ENCODE measurements at regions not wholly inside any gene's neighbourhood (a gene's known extent, or its start where the extent isn't known, plus 50 kb on each side); places are given as distances from the start of the nearest gene placed in this dataset.
"Not testable (repeated sequence)": the region's sequence is repeated elsewhere in the genome, so short reads cannot be mapped to it uniquely, and the experiment has no call there.

DNA sequence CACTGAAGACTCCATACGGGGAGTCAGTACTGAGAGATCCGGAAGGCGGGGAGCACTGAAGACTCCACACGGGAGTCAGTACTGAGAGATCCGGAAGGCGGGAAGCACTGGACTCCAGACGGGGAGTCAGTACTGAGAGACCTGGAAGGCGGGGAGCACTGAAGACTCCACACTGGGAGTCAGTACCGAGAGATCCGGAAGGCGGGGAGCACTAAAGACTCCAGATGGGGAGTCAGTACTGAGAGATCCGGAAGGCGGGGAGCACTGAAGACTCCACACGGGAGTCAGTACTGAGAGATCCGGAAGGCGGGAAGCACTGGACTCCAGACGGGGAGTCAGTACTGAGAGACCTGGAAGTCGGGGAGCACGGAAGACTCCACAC, 77.2 kb downstream of the DLL1 start:
- not testable (repeated sequence) for DNase-seq (ENCODE audit: low read depth)

DNA sequence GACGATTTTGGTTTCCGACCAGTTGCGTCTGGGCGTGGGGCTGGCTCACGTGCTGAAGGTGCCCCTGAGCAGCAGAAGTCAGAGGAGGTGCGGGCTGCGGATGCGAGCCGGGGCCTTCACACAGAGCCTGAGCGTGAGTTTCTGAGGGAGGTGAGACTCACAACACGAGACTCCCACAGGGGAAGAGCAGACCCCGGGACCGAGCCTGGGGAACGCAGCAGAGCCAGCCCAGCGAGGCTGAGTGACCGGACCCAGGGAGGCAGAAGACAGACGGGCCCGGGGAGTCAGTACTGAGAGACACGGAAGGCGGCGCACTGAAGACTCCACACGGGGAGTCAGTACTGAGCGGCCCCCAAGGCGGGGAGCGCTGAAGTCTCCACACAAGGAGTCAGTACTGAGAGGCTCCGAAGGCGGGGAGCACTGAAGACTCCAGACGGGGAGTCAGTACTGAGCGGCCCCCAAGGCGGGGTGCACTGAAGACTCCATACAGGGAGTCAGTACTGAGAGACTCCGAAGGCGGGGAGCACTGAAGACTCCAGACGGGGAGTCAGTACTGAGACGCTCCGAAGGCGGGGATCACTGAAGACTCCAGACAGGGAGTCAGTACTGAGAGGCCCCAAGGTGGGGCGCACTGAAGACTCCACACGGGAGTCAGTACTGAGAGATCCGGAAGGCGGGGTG, 77.8 kb downstream of the DLL1 start:
- no peak for DNase-seq (ENCODE audit: low read depth)

GRCh38 chr6:170212051-170212756, 78.7 kb downstream of the DLL1 start:
- DNase-seq (ENCODE audit: low read depth): no peak

- no peak for DNase-seq (ENCODE audit: low read depth)
Measured at GRCh38 chr6:170211404-170212025, 79.4 kb downstream of the DLL1 start.

DNA sequence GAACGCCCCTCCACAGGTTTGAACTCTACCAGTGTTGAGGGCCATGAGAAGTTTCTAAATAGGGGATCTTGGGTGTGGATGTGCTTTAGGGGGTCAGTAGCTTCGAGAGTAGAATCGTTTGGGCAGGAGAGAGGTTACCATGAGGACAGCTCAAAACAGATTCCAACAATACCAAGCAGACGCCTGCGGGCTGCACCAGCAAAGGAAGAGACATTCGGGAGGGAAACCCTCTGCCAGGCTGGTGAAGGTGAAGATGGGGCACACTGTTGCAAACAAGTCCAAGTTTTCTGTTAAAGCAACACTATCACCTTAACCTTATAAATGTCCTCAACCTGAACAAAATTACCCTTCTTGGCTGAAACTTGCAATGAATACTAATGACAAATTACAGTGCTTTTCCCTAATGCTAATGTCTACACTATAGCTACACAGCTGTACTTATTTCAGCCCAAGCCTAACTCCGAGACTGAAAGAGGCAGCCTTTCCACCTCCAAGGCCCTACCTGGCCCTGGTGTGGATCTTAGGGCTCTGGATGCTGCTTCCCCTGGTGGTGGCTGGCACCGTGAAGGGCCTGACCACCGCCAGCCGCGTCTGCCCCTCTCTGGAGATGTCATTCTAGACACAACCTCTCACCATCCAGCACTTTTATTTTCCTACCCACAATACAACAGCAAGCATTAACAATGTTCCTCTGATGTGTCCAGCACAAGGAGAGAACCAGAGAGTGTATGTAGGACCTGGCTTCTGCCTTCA, 80.1 kb downstream of the DLL1 start:
- DNase-seq (ENCODE audit: low read depth): no peak

GRCh38 chr6:170210026-170210390, 80.9 kb downstream of the DLL1 start:
- DNase-seq (ENCODE audit: low read depth): no peak

GRCh38 chr6:170209354-170210025, 81.4 kb downstream of the DLL1 start:
- no peak for DNase-seq (ENCODE audit: low read depth)

DNA sequence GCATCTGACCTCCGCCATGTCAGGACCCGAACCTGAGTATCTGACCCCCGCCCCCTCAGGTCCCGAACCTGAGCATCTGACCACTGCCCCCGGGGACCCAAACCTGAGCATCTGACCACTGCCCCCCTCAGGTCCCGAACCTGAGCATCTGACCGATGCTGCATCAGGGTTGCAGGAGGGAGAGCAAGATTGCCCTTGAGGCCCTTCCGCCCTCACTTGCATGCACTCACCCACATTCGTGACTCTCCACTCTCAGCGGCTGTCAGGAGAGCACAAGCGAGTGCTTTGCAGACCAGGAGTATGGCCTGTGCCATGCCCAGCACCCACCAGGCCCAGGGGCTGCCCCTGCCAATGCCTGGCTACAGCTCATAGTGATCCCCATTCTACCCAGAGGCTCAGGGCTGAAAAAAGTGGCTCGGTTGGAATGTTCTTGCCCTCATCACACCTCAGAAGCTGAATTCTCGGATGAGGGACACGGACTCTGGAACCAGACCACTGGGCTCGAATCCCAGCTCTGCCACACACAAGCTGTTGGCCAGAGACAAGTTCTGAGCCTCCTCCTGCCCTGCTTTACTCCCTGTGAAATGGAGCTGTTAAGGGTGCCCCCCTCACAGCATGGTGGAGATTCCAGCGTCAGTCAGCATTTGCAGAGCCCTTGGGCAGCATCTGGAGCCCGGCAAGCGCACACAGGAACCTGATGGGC, 82.1 kb downstream of the DLL1 start:
- DNase-seq (ENCODE audit: low read depth): no peak

GRCh38 chr6:170208182-170208601, 82.7 kb downstream of the DLL1 start:
- DNase-seq (ENCODE audit: low read depth): no peak

DNA sequence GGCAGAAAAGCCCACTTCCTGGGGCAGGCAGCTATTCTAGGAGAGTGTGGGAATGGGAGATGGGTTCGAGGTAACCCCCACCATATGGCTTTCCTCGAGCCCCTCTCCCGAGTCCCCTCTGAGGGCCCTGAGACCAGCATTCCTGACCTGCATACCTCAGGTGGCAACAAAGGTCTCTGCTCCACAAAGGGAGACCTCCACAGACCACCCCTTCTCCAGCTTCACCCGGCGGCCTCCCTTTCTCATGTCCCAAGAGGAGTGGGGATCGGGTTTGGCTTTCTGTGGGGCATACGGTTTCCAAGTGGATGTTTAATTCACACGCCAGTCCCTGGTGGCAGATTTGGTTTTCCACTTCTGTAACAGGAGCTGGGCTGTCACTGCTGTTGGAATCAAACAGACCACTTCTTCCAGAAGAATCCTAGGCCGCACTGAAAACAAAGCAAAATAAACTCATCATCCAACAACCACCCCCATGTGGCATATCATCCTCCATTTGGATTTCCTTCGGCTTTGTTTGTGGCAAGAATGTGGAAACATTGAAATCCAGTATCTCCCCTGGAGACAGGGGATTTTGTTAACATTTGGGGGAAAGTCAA, 83.2 kb downstream of the DLL1 start:
- DNase-seq (ENCODE audit: low read depth): no peak

DNA sequence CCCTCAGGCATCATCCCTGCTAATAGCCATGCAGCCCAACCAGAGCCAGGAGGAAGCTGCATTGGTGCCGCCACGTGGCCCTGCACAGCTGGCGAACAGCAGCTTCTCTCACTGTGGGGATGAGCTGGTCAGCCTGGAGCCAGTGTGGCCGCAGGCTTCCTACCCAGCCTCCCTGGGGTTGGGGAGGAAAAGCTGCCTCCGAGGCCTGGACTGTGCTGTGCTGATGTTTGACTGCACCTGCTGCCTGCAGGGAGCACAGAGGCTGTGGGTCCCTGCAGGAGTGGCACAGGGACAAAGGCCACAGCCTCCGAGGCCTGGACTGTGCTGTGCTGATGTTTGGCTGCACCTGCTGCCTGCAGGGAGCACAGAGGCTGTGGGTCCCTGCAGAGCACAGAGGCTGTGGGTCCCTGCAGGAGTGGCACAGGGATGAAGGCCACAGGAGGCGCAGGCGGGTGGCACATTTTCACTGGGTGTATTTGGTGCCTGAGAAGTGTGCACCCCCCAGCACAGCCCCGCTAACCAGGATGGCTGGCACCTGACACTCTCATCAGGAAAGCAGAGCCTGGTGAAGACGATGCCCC, 83.9 kb downstream of the DLL1 start:
- no peak for DNase-seq (ENCODE audit: low read depth)

- DNase-seq (ENCODE audit: low read depth): no peak
Measured at GRCh38 chr6:170206317-170206621, 84.6 kb downstream of the DLL1 start.

- DNase-seq (ENCODE audit: low read depth): no peak
Measured at GRCh38 chr6:170205534-170206316, 85.2 kb downstream of the DLL1 start.

GRCh38 chr6:170205126-170205525, 85.8 kb downstream of the DLL1 start:
- no peak for DNase-seq (ENCODE audit: low read depth)

GRCh38 chr6:170203212-170203611, 87.7 kb downstream of the DLL1 start:
- DNase-seq (ENCODE audit: low read depth): no peak

DNA sequence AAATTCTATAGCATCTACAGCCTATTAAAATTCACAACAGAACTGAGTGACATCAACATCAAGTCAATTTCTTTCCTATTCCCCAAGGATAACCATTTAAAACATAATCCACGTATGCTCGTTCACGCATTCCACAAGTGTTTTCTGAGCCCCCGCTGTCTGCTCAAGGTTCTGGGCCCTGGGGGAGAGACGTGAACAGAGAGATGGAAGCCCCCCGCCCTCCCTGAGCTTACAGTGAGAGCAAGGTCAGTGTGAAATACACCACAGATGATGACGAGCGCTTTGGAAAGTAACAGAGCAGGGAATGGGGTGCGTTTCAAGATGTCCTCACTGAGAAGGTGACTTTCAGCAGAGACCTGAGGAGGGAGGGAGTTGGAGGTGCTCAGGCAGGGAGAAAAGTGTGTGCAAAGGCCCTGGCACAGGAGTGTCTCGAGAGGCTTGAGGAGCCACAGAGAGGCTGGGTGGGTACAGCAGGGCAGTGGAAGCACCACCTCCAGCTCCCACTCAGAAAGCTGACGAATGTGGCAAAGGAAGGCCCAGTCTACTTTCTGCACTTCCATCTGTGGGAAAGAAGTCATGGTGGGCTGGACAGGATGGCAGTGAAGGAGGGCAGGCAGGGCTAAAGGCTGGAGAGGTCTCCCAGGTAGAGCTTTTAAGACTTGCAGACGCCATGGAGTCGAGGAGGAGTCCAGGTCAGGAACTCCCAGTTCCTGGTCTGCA, 88.3 kb downstream of the DLL1 start:
- no peak for DNase-seq (ENCODE audit: low read depth)

GRCh38 chr6:170201361-170201760, 89.5 kb downstream of the DLL1 start:
- no peak for DNase-seq (ENCODE audit: low read depth)

DNA sequence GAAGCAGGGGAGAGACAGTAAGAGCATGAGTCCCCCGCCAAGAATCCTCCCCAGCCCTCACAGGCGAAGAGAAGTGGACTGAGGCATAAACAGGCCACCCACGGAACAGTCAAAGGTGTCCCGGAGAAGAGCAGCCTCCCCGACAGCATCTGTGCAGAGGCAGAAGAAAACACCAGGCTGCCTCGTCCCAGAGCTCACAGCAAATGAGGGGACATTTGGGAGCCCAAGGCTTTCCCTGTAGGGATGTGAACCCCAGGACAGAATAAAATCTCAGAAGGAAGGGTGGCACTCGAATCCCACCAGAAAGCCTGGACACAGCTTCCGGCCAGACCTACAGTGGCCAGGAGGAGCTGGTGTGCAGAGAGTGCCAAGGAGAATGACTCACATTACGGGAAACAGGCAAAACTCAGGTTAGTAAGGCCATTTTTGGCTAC, 90.4 kb downstream of the DLL1 start:
- no peak for DNase-seq (ENCODE audit: low read depth)

GRCh38 chr6:170199716-170200115, 91.2 kb downstream of the DLL1 start:
- no peak for DNase-seq (ENCODE audit: low read depth)
